ENCODE measurements at regions not wholly inside any gene's neighbourhood (a gene's known extent, or its start where the extent isn't known, plus 50 kb on each side); places are given as distances from the start of the nearest gene placed in this dataset.

DNA sequence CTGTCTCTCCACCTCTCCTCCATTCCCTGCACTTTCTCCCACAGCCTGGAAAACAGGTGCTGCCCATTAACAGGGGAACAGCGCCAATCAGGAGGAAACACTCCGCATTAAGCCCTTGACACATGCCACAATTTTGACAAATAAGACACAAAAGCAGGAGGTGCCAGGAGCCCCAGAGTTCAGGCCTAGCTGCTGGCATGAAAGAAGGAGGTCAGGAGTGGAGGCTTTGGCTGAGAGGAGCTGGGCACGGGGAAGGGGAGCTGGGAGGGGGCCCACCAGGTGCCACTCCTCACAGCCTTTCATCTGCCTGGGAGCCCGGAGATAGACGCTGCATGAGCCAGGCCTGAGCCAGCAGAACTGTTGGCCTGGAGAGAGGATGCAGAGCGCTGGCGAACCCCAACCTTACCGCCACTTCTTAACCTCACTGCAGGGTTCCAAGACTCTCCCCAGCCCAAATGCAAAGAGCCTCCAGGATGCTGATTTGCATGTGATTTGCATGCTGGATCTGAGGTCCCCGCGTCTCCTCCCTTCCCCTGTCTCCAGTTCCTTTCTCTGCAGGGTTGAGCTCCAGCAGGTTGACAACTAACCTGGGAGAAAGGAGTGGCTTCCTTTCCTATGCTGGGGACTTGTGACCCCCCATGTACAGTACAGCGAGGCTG is 139.8 kb upstream of the SDK2 start:
- TF ChIP-seq, protein P1, sequence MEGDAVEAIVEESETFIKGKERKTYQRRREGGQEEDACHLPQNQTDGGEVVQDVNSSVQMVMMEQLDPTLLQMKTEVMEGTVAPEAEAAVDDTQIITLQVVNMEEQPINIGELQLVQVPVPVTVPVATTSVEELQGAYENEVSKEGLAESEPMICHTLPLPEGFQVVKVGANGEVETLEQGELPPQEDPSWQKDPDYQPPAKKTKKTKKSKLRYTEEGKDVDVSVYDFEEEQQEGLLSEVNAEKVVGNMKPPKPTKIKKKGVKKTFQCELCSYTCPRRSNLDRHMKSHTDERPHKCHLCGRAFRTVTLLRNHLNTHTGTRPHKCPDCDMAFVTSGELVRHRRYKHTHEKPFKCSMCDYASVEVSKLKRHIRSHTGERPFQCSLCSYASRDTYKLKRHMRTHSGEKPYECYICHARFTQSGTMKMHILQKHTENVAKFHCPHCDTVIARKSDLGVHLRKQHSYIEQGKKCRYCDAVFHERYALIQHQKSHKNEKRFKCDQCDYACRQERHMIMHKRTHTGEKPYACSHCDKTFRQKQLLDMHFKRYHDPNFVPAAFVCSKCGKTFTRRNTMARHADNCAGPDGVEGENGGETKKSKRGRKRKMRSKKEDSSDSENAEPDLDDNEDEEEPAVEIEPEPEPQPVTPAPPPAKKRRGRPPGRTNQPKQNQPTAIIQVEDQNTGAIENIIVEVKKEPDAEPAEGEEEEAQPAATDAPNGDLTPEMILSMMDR (IDR thresholded peaks at IDR 0.05; ENCODE audit: low read length), result no peak
- no peak for TF ChIP-seq EZH2 (IDR thresholded peaks at IDR 0.05; ENCODE audit: borderline replicate concordance, low read length)

Measured in OCI-LY1 (cell line).